IMR-90 (cell line): ENCODE measurements at regions not wholly inside any gene's neighbourhood (a gene's known extent, or its start where the extent isn't known, plus 50 kb on each side); places are given as distances from the start of the nearest gene placed in this dataset.

Experiments
- CTCF ChIP-seq: conservative IDR thresholded peaks from 2 replicates; pipeline ENCODE4 v1.5.1; 2012; ENCODE audit warnings: mild to moderate bottlenecking, low read depth, low read length, improper control_type of control experiment
- MAZ ChIP-seq: IDR thresholded peaks from 2 replicates; pipeline ENCODE4 v1.6.1; 2012; ENCODE audit warnings: low read depth, mild to moderate bottlenecking, low read length, improper control_type of control experiment, moderate library complexity, borderline replicate concordance
- MXI1 ChIP-seq: IDR thresholded peaks from 2 replicates; pipeline ENCODE4 v1.6.1; 2012; ENCODE audit warnings: low read depth, mild to moderate bottlenecking, low read length, moderate library complexity, borderline replicate concordance
- POLR2A ChIP-seq: IDR thresholded peaks from 2 replicates; pipeline ENCODE4 v1.6.1; 2012; ENCODE audit warnings: mild to moderate bottlenecking, low read depth, low read length
- RCOR1 ChIP-seq: IDR thresholded peaks from 2 replicates; pipeline ENCODE4 v1.6.1; 2012; ENCODE audit warnings: mild to moderate bottlenecking, low read length, improper control_type of control experiment; ENCODE audit not compliant: insufficient replicate concordance
- SMC3 ChIP-seq: fragments of 150-350 bp; IDR thresholded peaks from 2 replicates; pipeline ENCODE4 v1.6.1; 2016; ENCODE audit warnings: low read depth, mild to moderate bottlenecking, antibody characterized with exemption, low read length, moderate library complexity

- TF ChIP-seq CTCF = no peak
- no peak for TF ChIP-seq POLR2A
- TF ChIP-seq RCOR1 = no peak
- TF ChIP-seq MXI1 = no peak
- no peak for TF ChIP-seq MAZ
- TF ChIP-seq SMC3 = no peak
These were observed 339.7 kb upstream of the SULF2 start for GRCh38 chr20:48124960-48125359.
